ENCODE measurements at regions not wholly inside any gene's neighbourhood (a gene's known extent, or its start where the extent isn't known, plus 50 kb on each side); places are given as distances from the start of the nearest gene placed in this dataset.
"Not testable (repeated sequence)": the region's sequence is repeated elsewhere in the genome, so short reads cannot be mapped to it uniquely, and the experiment has no call there.

DNA sequence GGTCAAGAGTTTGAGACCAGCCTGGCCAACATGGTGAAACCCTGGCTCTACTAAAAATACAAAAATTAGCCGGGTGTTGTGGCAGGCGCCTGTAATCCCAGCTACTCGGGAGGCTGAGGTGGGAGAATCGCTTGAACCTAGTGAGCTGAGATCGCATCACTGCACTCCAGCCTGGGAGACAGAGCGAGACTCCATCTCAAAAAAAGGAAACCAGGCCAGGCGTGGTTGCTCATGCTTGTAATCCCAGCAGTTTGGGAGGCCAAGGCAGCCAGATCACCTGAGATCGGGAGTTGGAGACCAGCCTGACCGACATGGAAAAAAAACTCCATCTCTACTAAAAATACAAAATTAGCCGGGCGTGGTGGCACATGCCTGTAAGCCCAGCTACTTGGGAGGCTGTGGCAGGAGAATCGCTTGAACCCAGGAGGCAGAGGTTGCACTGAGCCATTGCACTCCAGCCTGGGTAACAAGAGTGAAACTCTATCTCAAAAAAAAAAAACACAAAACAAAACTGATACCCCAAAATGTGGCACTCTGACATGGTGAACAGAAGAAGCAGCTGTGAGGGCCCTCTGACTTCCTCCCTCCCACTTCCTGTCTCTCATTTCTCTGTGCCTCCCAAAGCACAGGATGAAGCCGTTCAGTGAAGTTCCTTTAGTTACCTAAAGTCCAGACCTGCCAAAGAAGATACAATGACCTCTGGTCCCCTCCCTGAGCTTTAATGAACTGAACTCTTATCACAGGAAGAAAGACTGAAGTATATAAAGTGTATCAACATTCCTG lies 93.2 kb upstream of the GRIN2A start:
- not testable (repeated sequence) for DNase-seq (ENCODE audit: low read depth)

- DNase-seq (ENCODE audit: low read depth), result no peak
Observed at GRCh38 chr16:10277597-10277996, 95.4 kb upstream of the GRIN2A start.

- no peak for DNase-seq (ENCODE audit: low read depth)
Observed at GRCh38 chr16:10280262-10281170, 98.3 kb upstream of the GRIN2A start.

- no peak for DNase-seq (ENCODE audit: low read depth)
Observed at GRCh38 chr16:10282367-10282766, 100.1 kb upstream of the GRIN2A start.

- DNase-seq (ENCODE audit: low read depth), result not testable (repeated sequence)
Observed at GRCh38 chr16:10283246-10283645, 101.0 kb upstream of the GRIN2A start.

GRCh38 chr16:10290467-10291105 lies 95.3 kb upstream of the ATF7IP2 start:
- DNase-seq (ENCODE audit: low read depth), result not testable (repeated sequence)

DNA sequence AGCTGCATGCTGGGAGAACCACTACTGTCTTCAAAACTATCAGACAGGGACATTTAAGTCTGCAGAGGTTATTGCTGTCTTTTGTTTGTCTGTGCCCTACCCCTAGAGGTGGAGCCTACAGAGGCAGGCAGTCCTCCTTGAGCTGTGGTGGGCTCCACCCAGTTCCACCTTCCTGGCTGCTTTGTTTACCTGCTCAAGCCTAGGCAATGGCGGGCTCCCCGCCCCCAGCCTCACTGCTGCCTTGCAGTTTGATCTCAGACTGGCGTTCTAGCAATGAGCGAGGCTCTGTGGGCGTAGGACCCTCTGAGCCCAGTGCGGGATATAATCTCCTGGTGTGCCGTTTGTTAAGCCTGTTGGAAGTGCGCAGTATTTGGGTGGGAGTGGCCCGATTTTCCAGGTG lies 93.7 kb upstream of the ATF7IP2 start:
- not testable (repeated sequence) for DNase-seq (ENCODE audit: low read depth)

DNA sequence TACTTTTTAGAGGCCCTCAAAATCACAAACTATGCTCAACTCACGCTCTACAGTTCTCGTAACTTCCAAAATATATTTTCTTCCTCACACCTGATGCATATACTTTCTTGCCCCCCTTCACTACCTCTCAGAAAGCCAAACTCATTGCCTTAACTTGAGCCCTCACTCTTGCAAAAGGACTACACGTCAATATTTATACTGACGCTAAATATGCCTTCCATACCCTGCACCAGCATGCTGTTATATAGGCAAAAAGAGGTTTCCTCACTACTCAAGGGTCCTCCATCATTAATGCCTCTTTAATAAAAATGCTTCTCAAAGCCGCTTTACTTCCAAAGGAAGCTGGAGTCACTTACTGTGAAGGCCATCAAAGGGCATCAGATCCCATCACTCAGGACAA lies 92.9 kb upstream of the ATF7IP2 start:
- not testable (repeated sequence) for DNase-seq (ENCODE audit: low read depth)

DNA sequence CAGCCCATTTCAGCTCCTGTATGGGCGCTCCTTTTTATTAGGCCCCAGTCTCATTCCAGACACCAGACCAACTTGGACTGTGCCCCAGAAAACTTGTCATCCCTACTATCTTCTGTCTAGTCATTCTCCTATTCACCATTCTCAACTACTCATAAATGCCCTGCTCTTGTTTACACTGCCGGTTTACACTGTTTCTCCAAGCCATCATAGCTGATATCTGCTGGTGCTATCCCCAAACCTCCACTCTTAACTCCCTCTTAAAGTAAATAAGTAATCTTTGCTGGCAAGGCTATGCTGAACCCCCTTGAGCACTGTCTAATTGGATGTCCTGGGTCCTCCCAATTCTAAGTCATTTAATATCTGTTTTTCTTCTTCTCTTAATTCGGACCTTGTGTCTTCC lies 91.7 kb upstream of the ATF7IP2 start:
- not testable (repeated sequence) for DNase-seq (ENCODE audit: low read depth)

- no peak for DNase-seq (ENCODE audit: low read depth)
Observed at GRCh38 chr16:10296956-10297340, 88.9 kb upstream of the ATF7IP2 start.

DNA sequence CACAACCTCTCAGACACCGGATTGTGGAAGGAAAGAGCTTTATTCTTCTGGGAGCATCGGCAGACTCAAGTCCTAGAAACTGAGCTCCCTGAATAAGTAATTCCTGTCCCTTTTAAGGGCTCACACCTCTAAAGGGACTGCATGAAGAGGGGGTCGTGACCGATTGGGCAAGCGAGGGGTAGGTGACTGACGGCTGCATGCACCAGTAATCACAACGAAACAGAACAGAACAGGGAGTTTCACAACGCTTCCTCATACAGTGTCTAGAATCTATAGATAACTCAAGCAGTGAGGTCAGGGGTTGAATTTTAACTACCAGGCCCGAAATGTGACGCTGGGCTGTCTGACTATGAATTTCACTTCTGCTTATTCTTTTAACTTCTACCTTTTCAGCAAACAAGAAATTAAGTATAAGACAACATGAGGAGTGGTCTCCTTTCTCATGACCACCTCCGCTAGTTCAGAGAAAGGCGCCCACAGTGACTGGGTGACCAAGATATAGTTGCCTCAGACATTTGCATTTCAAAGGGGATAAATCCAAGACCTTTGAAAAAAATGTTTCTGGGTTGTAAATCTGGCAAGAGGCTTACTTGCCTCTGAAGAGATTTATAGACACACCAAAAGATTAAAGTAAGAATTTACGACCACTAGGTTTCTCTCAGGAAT lies 88.4 kb upstream of the ATF7IP2 start:
- no peak for DNase-seq (ENCODE audit: low read depth)

DNA sequence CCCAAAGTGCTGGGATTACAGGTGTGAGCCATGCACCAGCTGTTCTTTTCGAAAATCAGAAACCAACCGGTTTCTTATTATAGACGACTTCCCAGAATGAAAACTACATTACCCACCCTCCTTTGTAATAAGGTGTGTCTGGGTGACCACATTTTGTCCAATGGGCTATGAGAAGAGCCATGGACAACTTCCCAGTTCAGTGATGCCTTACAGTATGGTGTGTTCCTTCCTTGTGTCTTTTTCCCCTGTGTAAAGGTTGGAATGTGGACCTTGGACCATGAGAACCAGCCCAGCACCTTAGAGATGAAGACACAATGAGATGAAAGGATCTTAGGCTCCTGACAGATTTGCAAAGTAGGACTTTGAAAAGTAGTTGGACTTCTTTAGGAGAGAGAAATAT lies 85.0 kb upstream of the ATF7IP2 start:
- DNase-seq (ENCODE audit: low read depth), result no peak

DNA sequence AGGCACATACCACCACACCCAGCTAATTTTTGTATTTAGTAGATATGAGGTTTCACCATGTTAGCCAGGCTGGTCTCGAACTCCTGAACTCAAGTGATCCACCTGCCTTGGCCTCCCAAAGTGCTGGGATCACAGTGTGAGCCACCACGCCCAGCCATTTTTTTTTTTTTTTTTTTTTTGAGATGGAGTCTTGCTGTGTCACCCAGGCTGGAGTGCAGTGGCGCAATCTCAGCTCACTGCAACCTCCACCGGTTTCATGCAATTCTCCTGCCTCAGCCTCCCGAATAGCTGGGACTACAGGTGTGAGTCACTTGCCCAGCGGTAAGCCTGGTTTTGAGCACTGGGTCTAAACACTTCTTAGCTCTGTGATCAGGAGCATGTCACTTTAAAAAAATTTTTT lies 84.3 kb upstream of the ATF7IP2 start:
- not testable (repeated sequence) for DNase-seq (ENCODE audit: low read depth)

GRCh38 chr16:10305912-10306311 lies 79.9 kb upstream of the ATF7IP2 start:
- DNase-seq (ENCODE audit: low read depth), result no peak

DNA sequence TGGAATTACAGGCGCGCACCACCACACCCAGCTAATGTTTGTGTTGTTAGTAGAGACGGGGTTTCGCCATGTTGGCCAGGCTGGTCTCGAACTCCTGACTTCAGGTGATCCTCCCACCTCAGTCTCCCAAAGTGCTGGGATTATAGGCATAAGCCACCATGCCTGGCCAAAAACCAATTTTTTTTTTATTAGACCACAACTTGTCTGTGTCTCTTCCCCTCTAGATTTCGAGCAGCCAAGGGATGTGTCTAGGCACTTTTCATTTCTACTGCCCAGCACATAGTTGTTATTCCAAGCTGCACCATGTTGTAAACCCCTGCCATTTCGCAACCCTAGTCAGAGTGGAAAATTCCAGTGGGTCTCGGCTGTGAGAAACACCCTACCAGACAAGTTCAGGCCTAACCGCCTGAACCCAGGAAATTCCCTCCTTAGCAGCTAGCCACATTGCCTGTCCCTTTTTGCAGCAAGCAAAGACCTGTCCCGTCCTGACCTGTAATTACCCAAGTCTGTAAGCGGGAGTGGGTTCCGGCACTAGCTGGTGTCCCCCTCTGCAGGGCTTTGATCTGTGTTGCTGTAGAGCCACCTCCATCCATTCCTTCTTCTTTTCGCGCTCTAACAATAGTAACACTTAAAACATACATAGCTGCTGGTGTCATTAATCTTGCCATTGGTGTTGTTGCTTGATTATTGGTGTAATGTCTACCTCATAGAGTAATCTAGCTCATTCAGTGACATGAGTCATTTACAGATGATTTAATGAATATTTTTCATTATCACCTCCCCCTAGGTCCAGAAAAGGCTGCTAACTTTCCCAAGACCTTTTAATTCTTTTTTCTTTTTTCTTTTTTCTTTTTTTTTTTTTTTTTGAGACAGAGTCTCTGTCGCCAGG lies 77.3 kb upstream of the ATF7IP2 start:
- DNase-seq (ENCODE audit: low read depth), result no peak

DNA sequence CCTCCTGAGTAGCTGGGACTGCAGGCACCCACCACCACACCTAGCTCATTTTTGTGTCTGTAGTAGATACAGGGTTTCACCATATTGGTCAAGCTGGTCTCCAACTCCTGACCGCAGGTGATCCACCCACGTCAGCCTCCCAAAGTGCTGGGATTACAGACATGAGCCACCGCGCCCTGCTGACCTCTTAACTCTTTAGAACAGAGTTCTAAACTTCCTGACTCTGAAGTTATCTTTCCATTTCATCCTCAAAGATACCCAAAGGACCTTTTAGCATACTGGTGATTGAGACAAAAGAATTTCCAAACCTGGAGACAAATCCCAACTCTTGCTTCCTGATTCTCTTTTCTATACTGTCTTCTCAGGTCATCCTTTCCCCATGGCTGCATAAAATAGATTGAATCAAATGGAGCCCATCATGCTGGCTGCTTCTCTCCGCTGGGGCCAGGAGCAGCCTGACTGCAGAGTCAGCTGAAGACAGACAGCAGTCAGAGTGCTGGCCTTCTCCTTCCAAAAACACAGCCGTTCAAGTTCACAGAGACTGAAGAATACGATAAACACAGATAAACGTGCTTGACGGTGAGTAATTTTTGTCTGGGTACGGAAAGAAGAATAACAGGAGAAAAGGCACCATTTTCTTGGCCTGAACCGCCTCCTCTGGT lies 76.5 kb upstream of the ATF7IP2 start:
- no peak for DNase-seq (ENCODE audit: low read depth)

DNA sequence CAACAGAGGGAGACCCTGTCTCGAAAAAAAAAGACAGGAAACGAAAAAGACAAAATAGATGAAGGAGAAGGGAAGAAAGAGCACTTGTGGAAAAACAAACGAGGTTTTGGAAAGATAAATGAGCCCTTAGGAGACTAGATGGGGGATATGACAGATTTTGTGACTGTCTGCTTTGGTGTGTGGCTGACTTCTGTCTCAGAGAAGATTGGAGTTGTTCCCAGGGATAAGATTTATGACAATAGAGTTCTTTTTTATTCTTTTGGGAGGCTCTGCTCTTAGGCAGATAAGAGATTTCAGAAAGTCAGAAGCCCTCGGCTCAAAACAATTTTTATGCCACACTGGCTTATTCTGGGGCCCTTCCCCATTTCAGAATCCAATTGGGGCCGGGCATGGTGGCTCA lies 73.9 kb upstream of the ATF7IP2 start:
- DNase-seq (ENCODE audit: low read depth), result no peak

- DNase-seq (ENCODE audit: low read depth), result no peak
Observed at GRCh38 chr16:10312784-10313724, 72.8 kb upstream of the ATF7IP2 start.

DNA sequence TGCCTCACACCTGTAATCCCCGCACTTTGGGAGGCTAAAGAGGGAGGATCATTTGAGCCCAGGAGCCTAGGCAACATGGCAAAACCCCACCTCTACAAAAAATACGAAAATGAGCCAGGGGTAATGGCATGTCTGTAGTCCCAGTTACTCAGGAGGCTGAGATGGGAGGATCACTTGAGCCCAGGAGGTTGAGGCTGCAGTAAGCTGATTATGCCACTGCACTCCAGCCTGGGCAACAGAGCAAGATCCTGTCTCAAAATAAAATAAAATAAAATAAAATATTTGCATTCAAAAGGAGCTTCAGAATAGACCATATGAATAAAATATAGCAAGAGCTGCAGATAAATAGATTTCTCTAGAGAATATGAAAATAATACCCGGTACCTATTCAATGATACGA lies 71.5 kb upstream of the ATF7IP2 start:
- no peak for DNase-seq (ENCODE audit: low read depth)

Measured in fibroblast of the conjunctiva (primary cell).